ENCODE measurements at regions not wholly inside any gene's neighbourhood (a gene's known extent, or its start where the extent isn't known, plus 50 kb on each side); places are given as distances from the start of the nearest gene placed in this dataset.

DNA sequence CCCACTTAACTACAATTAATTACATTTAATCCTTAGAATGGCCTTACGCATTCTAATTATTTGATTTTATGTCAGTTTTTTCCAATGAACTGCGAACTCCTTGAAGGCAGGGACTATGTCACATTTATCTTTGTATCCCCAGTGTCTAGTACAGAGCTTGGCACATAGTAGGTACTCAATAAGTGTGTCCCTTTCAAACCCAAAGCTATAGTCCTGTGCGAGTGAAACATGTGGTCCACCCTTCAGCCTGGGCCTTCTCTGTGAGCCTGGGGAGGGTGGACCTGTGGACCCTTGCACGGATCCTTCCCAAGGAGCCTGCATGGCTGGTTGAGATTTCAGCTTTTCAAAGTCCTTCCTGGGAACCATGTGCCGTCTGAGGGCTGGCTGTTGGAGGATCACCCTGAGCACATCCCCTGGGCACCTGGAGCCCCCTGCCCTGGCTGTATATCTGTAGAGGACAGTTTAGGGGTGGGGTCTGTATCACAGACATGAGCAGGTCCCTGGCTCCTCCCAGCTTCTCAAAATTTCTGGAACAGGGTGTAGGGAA, 103.1 kb downstream of the IER5 start:
- Histone ChIP-seq H4K91ac (ENCODE audit: insufficient read depth, low read depth, low read length) (no peak overlapping the region), H3K27ac (ENCODE audit: insufficient read depth, low read length) (no peak overlapping the region), H4K20me1 (ENCODE audit: insufficient read depth, low read length) (no peaks in the 10 kb centered on the region), H2BK120ac (ENCODE audit: low read depth, low read length) (no peak overlapping the region), H3K4me2 (ENCODE audit: low read depth, low read length) (no peak overlapping the region), H2BK20ac (ENCODE audit: low read depth, low read length) (no peak overlapping the region), H3K23ac (ENCODE audit: low read depth, low read length) (no peak overlapping the region), H3K14ac (replicated peaks; ENCODE audit: low read depth, low read length) (no peak overlapping the region), H2AK5ac (ENCODE audit: low read depth, low read length) (no peak overlapping the region), H3K9me1 (ENCODE audit: insufficient read depth, low read length) (no peaks in the 10 kb centered on the region), H2AFZ (replicated peaks; ENCODE audit: low read length, poor library complexity) (peak overlapping the region; percentile 7), H4K5ac (ENCODE audit: low read depth, low read length) (no peak overlapping the region), H3K4me1 (ENCODE audit: control insufficient read depth, insufficient read depth, low read length) (no peaks in the 10 kb centered on the region), H2BK5ac (ENCODE audit: low read depth, low read length, poor library complexity, severe bottlenecking) (no peak overlapping the region), H3K9ac (ENCODE audit: low read depth, low read length) (no peak overlapping the region), H3K4me3 (ENCODE audit: insufficient read depth, low read depth, low read length) (no peak overlapping the region), H3K36me3 (ENCODE audit: control insufficient read depth, insufficient read depth, low read length) (no peaks in the 10 kb centered on the region), H3K56ac (ENCODE audit: extremely low read depth, insufficient read depth, low read length) (no peak overlapping the region), H3K4ac (ENCODE audit: low read depth, low read length) (no peak overlapping the region), H2AK9ac (replicated peaks; ENCODE audit: low read depth, low read length, poor library complexity) (no peak overlapping the region), H3K79me1 (ENCODE audit: low read depth in 1 of 2, low read length in 2 of 2) (no peaks in the 10 kb centered on the region), H4K8ac (ENCODE audit: low read depth in 2 of 2, low read length in 2 of 2) (no peak overlapping the region), H3K27me3 (ENCODE audit: control insufficient read depth, insufficient read depth, low read length) (peaks cover 18% of the 10 kb centered on the region), H2BK15ac (ENCODE audit: low read depth, low read length) (no peak overlapping the region), H3K9me3 (ENCODE audit: control insufficient read depth, insufficient read depth, low read length) (no peaks in the 10 kb centered on the region), H3K18ac (ENCODE audit: low read depth, low read length) (no peak overlapping the region)
- ChIA-PET POLR2A (ENCODE audit: unreplicated experiment) (no interaction called here), CTCF (interaction anchor here (2.5 kb wide), 1 partner anchor 233 kb away, joined by 7 read pairs; no protein-coding TSS in a partner anchor)
- in situ Hi-C loops (cut with MboI; ENCODE audit: low sequenced_read_pairs): no loop called here
- TF ChIP-seq MAFK (IDR thresholded peaks at IDR 0.05; ENCODE audit: low read depth, low read length): no peak
- TF ChIP-seq, protein P1, sequence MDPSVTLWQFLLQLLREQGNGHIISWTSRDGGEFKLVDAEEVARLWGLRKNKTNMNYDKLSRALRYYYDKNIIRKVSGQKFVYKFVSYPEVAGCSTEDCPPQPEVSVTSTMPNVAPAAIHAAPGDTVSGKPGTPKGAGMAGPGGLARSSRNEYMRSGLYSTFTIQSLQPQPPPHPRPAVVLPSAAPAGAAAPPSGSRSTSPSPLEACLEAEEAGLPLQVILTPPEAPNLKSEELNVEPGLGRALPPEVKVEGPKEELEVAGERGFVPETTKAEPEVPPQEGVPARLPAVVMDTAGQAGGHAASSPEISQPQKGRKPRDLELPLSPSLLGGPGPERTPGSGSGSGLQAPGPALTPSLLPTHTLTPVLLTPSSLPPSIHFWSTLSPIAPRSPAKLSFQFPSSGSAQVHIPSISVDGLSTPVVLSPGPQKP (IDR thresholded peaks at IDR 0.05; ENCODE audit: borderline replicate concordance, low read depth, low read length): no peak
- ATAC-seq (ENCODE audit: low read depth): no peak
- no peak for DNase-seq
- dilution Hi-C loops (cut with HindIII; ENCODE audit: low sequenced_read_pairs, unreplicated experiment): no loop called here
- WGBS, 2 experiments (ENCODE audit: extremely low coverage in 2 of 2, insufficient read length in 1 of 2): 83% methylated on average over 1 of the region's 5 CpGs; no CpG with 5 or more reads in 1 of the 2 experiments
- intact Hi-C loops (cut with micrococcal nuclease): loop anchor here (5.0 kb wide), 1 partner anchor 1206 kb away; no protein-coding TSS in a partner anchor
- BruUV-seq (replicated peaks): no TSS peak

All from IMR-90 (cell line).